Endodermal cell (in vitro differentiated cells): ENCODE measurements at regions not wholly inside any gene's neighbourhood (a gene's known extent, or its start where the extent isn't known, plus 50 kb on each side); places are given as distances from the start of the nearest gene placed in this dataset.

ENCODE experiments used
- DNase-seq: peaks from one replicate; pipeline ENCODE4 v3.0.0-alpha.2; 2017
- H3K27ac ChIP-seq: 2 replicates; pipeline ENCODE4 v1.5.1; 2013; ENCODE audit warnings: mild to moderate bottlenecking, low read depth, low read length, moderate library complexity
- H3K27me3 ChIP-seq: 2 replicates; pipeline ENCODE4 v1.6.1; 2013; ENCODE audit warnings: mild to moderate bottlenecking, low read length, moderate library complexity; ENCODE audit not compliant: insufficient read depth, control insufficient read depth, poor library complexity, severe bottlenecking
- H3K36me3 ChIP-seq: 2 replicates; pipeline ENCODE4 v1.7.0; 2013; ENCODE audit warnings: mild to moderate bottlenecking, low read length, moderate library complexity; ENCODE audit not compliant: control insufficient read depth, insufficient read depth
- H3K4me1 ChIP-seq: one replicate; pipeline ENCODE4 v1.7.0; 2013; ENCODE audit warnings: low read length; ENCODE audit not compliant: control insufficient read depth, insufficient read depth
- H3K4me3 ChIP-seq: 2 replicates; pipeline ENCODE4 v1.5.1; 2013; ENCODE audit warnings: mild to moderate bottlenecking, low read length, moderate library complexity
- H3K9ac ChIP-seq: 2 replicates; pipeline ENCODE4 v1.6.1; 2013; ENCODE audit warnings: mild to moderate bottlenecking, low read length, moderate library complexity; ENCODE audit not compliant: poor library complexity, severe bottlenecking; ENCODE audit errors: extremely low read depth
- H3K9me3 ChIP-seq: 2 replicates; pipeline ENCODE4 v1.6.1; 2013; ENCODE audit warnings: mild to moderate bottlenecking, low read length, moderate library complexity; ENCODE audit not compliant: control insufficient read depth
- H3K27ac Mint-ChIP-seq: 2 replicates; pipeline ENCODE4 v1.8.0; 2020; ENCODE audit warnings: mixed read lengths
- H3K27me3 Mint-ChIP-seq: 2 replicates; pipeline ENCODE4 v1.8.0; 2021; ENCODE audit warnings: mild to moderate bottlenecking, mixed read lengths; ENCODE audit not compliant: insufficient read depth
- H3K36me3 Mint-ChIP-seq: 2 replicates; pipeline ENCODE4 v1.8.0; 2020; ENCODE audit warnings: low read depth, mixed read lengths
- H3K4me1 Mint-ChIP-seq: 2 replicates; pipeline ENCODE4 v1.8.0; 2020; ENCODE audit warnings: mixed read lengths
- H3K4me3 Mint-ChIP-seq: 2 replicates; pipeline ENCODE4 v1.8.0; 2020; ENCODE audit warnings: mild to moderate bottlenecking, moderate library complexity, mixed read lengths
- H3K9me3 Mint-ChIP-seq: 2 replicates; pipeline ENCODE4 v1.8.0; 2020; ENCODE audit warnings: mild to moderate bottlenecking, mixed read lengths
- CTCF ChIP-seq: fragments of 200-600 bp; sonication (generic); conservative IDR thresholded peaks from 2 replicates; pipeline ENCODE4 v1.5.0; 2021; ENCODE audit warnings: antibody characterized with exemption, mild to moderate bottlenecking
- WGBS, 2 experiments: methylation state at CpG; one replicate each; pipeline versions ENCODE4 v1.1.5 to v1.1.7; 2013; ENCODE audit warnings: missing lambda C conversion rate in 2 of 2, mixed read lengths in 1 of 2; ENCODE audit not compliant: insufficient coverage in 1 of 2, insufficient read length in 1 of 2; 5-methylcytosine and 5-hydroxymethylcytosine counted together

GRCh38 chr2:67802824-67803223 is 260.0 kb downstream of the C1D start:
- no peaks in the 10 kb centered on the region for H3K4me1 ChIP-seq
- H3K27ac ChIP-seq, result no peak overlapping the region
- 97 to 100% methylated on average over 1 to 2 of the region's 2 CpGs for WGBS, 2 experiments
- no peaks in the 10 kb centered on the region for H3K9me3 Mint-ChIP-seq
- no peak for TF ChIP-seq CTCF
- no peak overlapping the region for H3K4me3 ChIP-seq
- H3K4me1 Mint-ChIP-seq, result peaks cover 4% of the 10 kb centered on the region
- H3K27me3 Mint-ChIP-seq, result peaks cover 10% of the 10 kb centered on the region
- no peaks in the 10 kb centered on the region for H3K36me3 Mint-ChIP-seq
- no peak for DNase-seq
- H3K27me3 ChIP-seq, result no peaks in the 10 kb centered on the region
- H3K4me3 Mint-ChIP-seq, result no peak overlapping the region
- no peak overlapping the region for H3K9ac ChIP-seq
- no peaks in the 10 kb centered on the region for H3K9me3 ChIP-seq
- H3K27ac Mint-ChIP-seq, result no peak overlapping the region
- no peaks in the 10 kb centered on the region for H3K36me3 ChIP-seq

DNA sequence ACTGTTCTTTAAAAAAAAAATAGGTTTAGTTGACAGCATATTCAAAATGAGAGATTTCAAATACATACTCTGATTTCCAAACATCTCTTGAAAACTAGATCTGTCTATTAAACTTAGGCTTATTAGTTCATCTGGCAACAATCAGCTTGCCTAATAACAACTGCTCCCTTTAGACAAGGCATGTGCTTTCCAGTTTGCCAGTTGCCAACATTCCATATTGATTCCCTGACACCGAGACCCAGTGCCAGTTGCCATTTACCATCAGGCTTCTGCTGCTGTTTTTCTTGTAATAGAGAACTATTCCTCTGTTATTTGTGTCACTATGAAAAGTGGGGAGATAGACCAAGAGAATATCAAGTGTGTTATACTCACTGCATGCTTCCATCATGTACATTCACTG is 256.0 kb downstream of the C1D start:
- H3K27ac ChIP-seq, result no peak overlapping the region
- Mint-ChIP-seq H3K36me3 (no peaks in the 10 kb centered on the region), H3K4me3 (no peak overlapping the region), H3K27ac (no peak overlapping the region), H3K4me1 (no peaks in the 10 kb centered on the region), H3K9me3 (peaks cover 8% of the 10 kb centered on the region), H3K27me3 (peaks cover 13% of the 10 kb centered on the region)
- 100% methylated on average over 1 of the region's 1 CpG; no CpG with 5 or more reads in 1 of the 2 experiments for WGBS, 2 experiments
- H3K4me1 ChIP-seq, result no peaks in the 10 kb centered on the region
- H3K9ac ChIP-seq, result no peak overlapping the region
- H3K27me3 ChIP-seq, result no peaks in the 10 kb centered on the region
- no peak overlapping the region for H3K4me3 ChIP-seq
- H3K36me3 ChIP-seq, result no peaks in the 10 kb centered on the region
- no peak for TF ChIP-seq CTCF
- no peak for DNase-seq
- no peaks in the 10 kb centered on the region for H3K9me3 ChIP-seq

- no peaks in the 10 kb centered on the region for H3K36me3 ChIP-seq
- H3K27me3 ChIP-seq, result no peaks in the 10 kb centered on the region
- no peak for DNase-seq
- Mint-ChIP-seq H3K27me3 (peaks cover 15% of the 10 kb centered on the region), H3K27ac (no peak overlapping the region), H3K36me3 (no peaks in the 10 kb centered on the region), H3K4me3 (no peak overlapping the region), H3K4me1 (no peaks in the 10 kb centered on the region), H3K9me3 (peaks cover 12% of the 10 kb centered on the region)
- H3K9me3 ChIP-seq, result peaks cover 6% of the 10 kb centered on the region
- no peak overlapping the region for H3K27ac ChIP-seq
- H3K4me3 ChIP-seq, result no peak overlapping the region
- no peak overlapping the region for H3K9ac ChIP-seq
- no peaks in the 10 kb centered on the region for H3K4me1 ChIP-seq
- TF ChIP-seq CTCF, result no peak
Observed at GRCh38 chr2:67808112-67808511, 254.7 kb downstream of the C1D start.
